ENCODE measurements at regions not wholly inside any gene's neighbourhood (a gene's known extent, or its start where the extent isn't known, plus 50 kb on each side); places are given as distances from the start of the nearest gene placed in this dataset.

GRCh38 chr17:79425686-79426085 is 185.2 kb downstream of the RBFOX3 start:
- DNase-seq (ENCODE audit: low read depth), result no peak
- H3K4me3 ChIP-seq (ENCODE audit: low read depth, low read length), result no peak overlapping the region
- no peak for TF ChIP-seq CTCF (IDR thresholded peaks at IDR 0.05; ENCODE audit: insufficient read depth, low read length)

GRCh38 chr17:79424471-79425185 is 186.2 kb downstream of the RBFOX3 start:
- H3K4me3 ChIP-seq (ENCODE audit: low read depth, low read length), result no peak overlapping the region
- TF ChIP-seq CTCF (IDR thresholded peaks at IDR 0.05; ENCODE audit: insufficient read depth, low read length), result no peak
- DNase-seq (ENCODE audit: low read depth), result no peak

GRCh38 chr17:79423811-79424465 is 186.9 kb downstream of the RBFOX3 start:
- DNase-seq (ENCODE audit: low read depth), result no peak
- TF ChIP-seq CTCF (IDR thresholded peaks at IDR 0.05; ENCODE audit: insufficient read depth, low read length), result no peak
- no peak overlapping the region for H3K4me3 ChIP-seq (ENCODE audit: low read depth, low read length)

- DNase-seq (ENCODE audit: low read depth), result no peak
- no peak for TF ChIP-seq CTCF (IDR thresholded peaks at IDR 0.05; ENCODE audit: insufficient read depth, low read length)
- no peak overlapping the region for H3K4me3 ChIP-seq (ENCODE audit: low read depth, low read length)
These were observed 188.6 kb downstream of the RBFOX3 start for GRCh38 chr17:79422236-79422635.

GRCh38 chr17:79420318-79421243 is 190.3 kb downstream of the RBFOX3 start:
- peak; percentile 28 for DNase-seq (ENCODE audit: low read depth)
- TF ChIP-seq CTCF (IDR thresholded peaks at IDR 0.05; ENCODE audit: insufficient read depth, low read length), result no peak
- H3K4me3 ChIP-seq (ENCODE audit: low read depth, low read length), result no peak overlapping the region

- no peak for TF ChIP-seq CTCF (IDR thresholded peaks at IDR 0.05; ENCODE audit: insufficient read depth, low read length)
- no peak for DNase-seq (ENCODE audit: low read depth)
- no peak overlapping the region for H3K4me3 ChIP-seq (ENCODE audit: low read depth, low read length)
These were observed 193.3 kb downstream of the RBFOX3 start for GRCh38 chr17:79417476-79417988.

Data from fibroblast of the aortic adventitia (primary cell).